Uterus (tissue), 2 donors: ENCODE measurements at regions not wholly inside any gene's neighbourhood (a gene's known extent, or its start where the extent isn't known, plus 50 kb on each side); places are given as distances from the start of the nearest gene placed in this dataset.

ENCODE experiments used
- CTCF ChIP-seq, 4 experiments: fragments of 200-600 bp in 2 of 4; fragments of 450-650 bp in 2 of 4; sonication (generic) in 2 of 4; IDR thresholded peaks; one replicate each; pipeline ENCODE4 v1.5.1; 2016 to 2019; ENCODE audit warnings: antibody characterized with exemption in 4 of 4, mild to moderate bottlenecking in 2 of 4, moderate library complexity in 1 of 4
- POLR2A ChIP-seq, 2 donors: fragments of 450-650 bp; IDR thresholded peaks; one replicate each; pipeline ENCODE4 v1.6.1; 2016; ENCODE audit warnings: antibody characterized with exemption in 2 of 2, mild to moderate bottlenecking in 1 of 2, moderate library complexity in 1 of 2

- no peak for TF ChIP-seq CTCF (IDR thresholded peaks at IDR 0.05)
- TF ChIP-seq POLR2A (IDR thresholded peaks at IDR 0.05): no peak
Measured at GRCh38 chr9:117595650-117596049, 108.6 kb upstream of the TLR4 start.
